ENCODE measurements at regions not wholly inside any gene's neighbourhood (a gene's known extent, or its start where the extent isn't known, plus 50 kb on each side); places are given as distances from the start of the nearest gene placed in this dataset.

GRCh38 chr6:134456226-134456625, 138.3 kb upstream of the SGK1 start:
- DNase-seq (ENCODE audit: low read depth) = no peak

GRCh38 chr6:134455319-134455718, 137.4 kb upstream of the SGK1 start:
- DNase-seq (ENCODE audit: low read depth) = no peak

GRCh38 chr6:134454794-134455193, 136.9 kb upstream of the SGK1 start:
- DNase-seq (ENCODE audit: low read depth) = peak; percentile 50

GRCh38 chr6:134453792-134454510, 136.0 kb upstream of the SGK1 start:
- no peak for DNase-seq (ENCODE audit: low read depth)

- no peak for DNase-seq (ENCODE audit: low read depth)
These were observed 135.0 kb upstream of the SGK1 start for GRCh38 chr6:134452906-134453305.

- DNase-seq (ENCODE audit: low read depth) = no peak
These were observed 133.6 kb upstream of the SGK1 start for GRCh38 chr6:134451529-134451928.

- DNase-seq (ENCODE audit: low read depth) = no peak
These were observed 131.9 kb upstream of the SGK1 start for GRCh38 chr6:134449781-134450180.

GRCh38 chr6:134449004-134449403, 131.1 kb upstream of the SGK1 start:
- DNase-seq (ENCODE audit: low read depth) = no peak

GRCh38 chr6:134447883-134448387, 130.0 kb upstream of the SGK1 start:
- no peak for DNase-seq (ENCODE audit: low read depth)

- DNase-seq (ENCODE audit: low read depth) = peak; percentile 61
These were observed 129.5 kb upstream of the SGK1 start for GRCh38 chr6:134447423-134447822.

GRCh38 chr6:134446896-134447295, 129.0 kb upstream of the SGK1 start:
- DNase-seq (ENCODE audit: low read depth) = no peak

- DNase-seq (ENCODE audit: low read depth) = peak; percentile 74
These were observed 128.4 kb upstream of the SGK1 start for GRCh38 chr6:134446218-134446848.

GRCh38 chr6:134443009-134443408, 125.1 kb upstream of the SGK1 start:
- peak; percentile 55 for DNase-seq (ENCODE audit: low read depth)

GRCh38 chr6:134442073-134442472, 124.2 kb upstream of the SGK1 start:
- no peak for DNase-seq (ENCODE audit: low read depth)

- DNase-seq (ENCODE audit: low read depth) = no peak
These were observed 120.9 kb upstream of the SGK1 start for GRCh38 chr6:134438837-134439236.

GRCh38 chr6:134437376-134437775, 119.5 kb upstream of the SGK1 start:
- no peak for DNase-seq (ENCODE audit: low read depth)

GRCh38 chr6:134436950-134437349, 119.0 kb upstream of the SGK1 start:
- DNase-seq (ENCODE audit: low read depth) = peak; percentile 69

GRCh38 chr6:134436281-134436815, 118.4 kb upstream of the SGK1 start:
- peak; percentile 99 for DNase-seq (ENCODE audit: low read depth)

GRCh38 chr6:134435814-134436280, 117.9 kb upstream of the SGK1 start:
- DNase-seq (ENCODE audit: low read depth) = no peak

GRCh38 chr6:134434019-134434942, 116.4 kb upstream of the SGK1 start:
- DNase-seq (ENCODE audit: low read depth) = no peak

- peak; percentile 88 for DNase-seq (ENCODE audit: low read depth)
These were observed 114.1 kb upstream of the SGK1 start for GRCh38 chr6:134432036-134432435.

GRCh38 chr6:134431421-134431859, 113.5 kb upstream of the SGK1 start:
- DNase-seq (ENCODE audit: low read depth) = peak; percentile 79
